ENCODE measurements at regions not wholly inside any gene's neighbourhood (a gene's known extent, or its start where the extent isn't known, plus 50 kb on each side); places are given as distances from the start of the nearest gene placed in this dataset.

DNA sequence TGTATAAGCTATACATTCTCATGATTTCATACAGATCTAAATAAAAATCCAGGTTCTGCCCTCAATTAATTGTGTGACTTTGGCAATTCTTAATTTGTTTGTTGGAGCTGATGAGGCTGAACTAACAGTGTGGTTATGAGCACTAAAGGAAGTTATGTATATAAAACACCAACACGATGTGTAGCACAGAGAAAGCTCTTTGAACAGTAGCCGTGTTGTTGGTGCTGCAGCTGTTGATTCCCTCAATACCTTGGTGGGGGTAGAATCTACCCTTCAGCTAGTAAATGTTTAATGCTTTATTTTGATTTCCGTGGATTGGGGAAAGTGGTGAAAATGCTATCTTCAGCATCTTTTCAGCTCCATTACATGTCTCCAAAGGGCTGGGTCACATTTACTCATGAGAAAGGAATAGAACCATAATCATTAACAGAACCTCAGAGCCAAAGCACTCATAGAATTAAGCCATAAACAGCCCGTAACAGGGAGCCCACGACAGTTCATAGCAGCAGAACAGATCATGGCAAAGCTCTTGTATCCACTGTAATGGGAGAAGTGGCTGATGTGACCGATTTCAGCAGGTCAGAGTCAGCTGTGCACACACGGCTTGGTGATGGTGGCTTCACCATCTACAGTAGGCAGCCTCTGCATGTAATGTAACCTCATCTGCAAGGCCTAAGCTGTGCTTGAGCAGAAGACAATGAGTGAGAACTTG is 332.7 kb downstream of the DIRAS2 start:
- CTCF ChIA-PET = interaction anchor here (0.7 to 1.0 kb wide), 2 partner anchors 12 to 383 kb away, joined by 3 to 5 read pairs; no protein-coding TSS in a partner anchor
- no peak overlapping the region for H3K4me3 Mint-ChIP-seq
- H3K36me3 Mint-ChIP-seq = no peaks in the 10 kb centered on the region
- peaks cover 17% of the 10 kb centered on the region for H3K27me3 Mint-ChIP-seq
- no peaks in the 10 kb centered on the region for H3K4me1 Mint-ChIP-seq
- ATAC-seq (no peak), DNase-seq (no peak)
- H3K27ac Mint-ChIP-seq = no peak overlapping the region
- no peaks in the 10 kb centered on the region for H3K9me3 Mint-ChIP-seq (ENCODE audit: low read depth)

DNA sequence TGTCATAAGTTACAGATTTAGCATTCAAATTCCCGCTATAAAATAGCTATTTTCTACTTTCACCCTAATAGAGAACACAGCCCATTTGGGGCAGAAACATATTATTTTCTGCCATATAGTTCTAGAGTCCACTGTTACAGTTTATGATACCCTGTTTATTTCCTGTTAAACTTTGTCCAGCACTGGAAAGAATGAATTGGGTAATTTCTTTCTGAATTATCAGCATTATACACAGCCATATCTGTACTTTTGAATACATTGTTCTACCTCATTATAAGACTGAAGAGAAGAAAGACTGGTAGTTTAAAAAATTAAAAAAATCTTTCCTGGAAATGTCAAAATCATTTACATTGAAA is 332.1 kb downstream of the DIRAS2 start:
- Mint-ChIP-seq H3K36me3 (no peaks in the 10 kb centered on the region), H3K4me1 (no peaks in the 10 kb centered on the region), H3K27ac (no peak overlapping the region), H3K4me3 (no peak overlapping the region), H3K27me3 (peaks cover 16% of the 10 kb centered on the region), H3K9me3 (ENCODE audit: low read depth) (no peaks in the 10 kb centered on the region)
- ATAC-seq = no peak
- no peak for DNase-seq
- CTCF ChIA-PET = no interaction called here

DNA sequence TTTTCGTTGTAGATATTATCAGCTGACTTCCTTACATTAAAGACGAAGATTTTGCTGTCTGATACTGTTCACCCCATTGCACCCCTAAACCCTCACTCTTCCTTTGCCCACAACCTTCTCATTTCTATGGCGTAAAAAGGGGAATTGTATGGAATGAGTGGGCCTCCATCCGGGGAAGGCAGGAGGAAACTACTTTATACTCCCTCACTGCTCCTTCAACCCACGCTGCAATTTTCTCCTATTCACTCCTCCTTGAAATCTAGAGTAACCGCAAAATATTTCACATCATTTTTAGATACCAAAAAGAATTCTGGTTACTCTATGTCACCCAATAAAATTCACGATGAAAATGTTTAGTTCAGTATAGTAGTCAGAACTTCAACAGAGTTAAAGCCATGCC is 330.8 kb downstream of the DIRAS2 start:
- CTCF ChIA-PET = no interaction called here
- ATAC-seq (no peak), DNase-seq (no peak)
- no peak overlapping the region for H3K27ac Mint-ChIP-seq
- H3K36me3 Mint-ChIP-seq = no peaks in the 10 kb centered on the region
- H3K27me3 Mint-ChIP-seq = peaks cover 16% of the 10 kb centered on the region
- no peaks in the 10 kb centered on the region for H3K4me1 Mint-ChIP-seq
- no peaks in the 10 kb centered on the region for H3K9me3 Mint-ChIP-seq (ENCODE audit: low read depth)
- H3K4me3 Mint-ChIP-seq = no peak overlapping the region

DNA sequence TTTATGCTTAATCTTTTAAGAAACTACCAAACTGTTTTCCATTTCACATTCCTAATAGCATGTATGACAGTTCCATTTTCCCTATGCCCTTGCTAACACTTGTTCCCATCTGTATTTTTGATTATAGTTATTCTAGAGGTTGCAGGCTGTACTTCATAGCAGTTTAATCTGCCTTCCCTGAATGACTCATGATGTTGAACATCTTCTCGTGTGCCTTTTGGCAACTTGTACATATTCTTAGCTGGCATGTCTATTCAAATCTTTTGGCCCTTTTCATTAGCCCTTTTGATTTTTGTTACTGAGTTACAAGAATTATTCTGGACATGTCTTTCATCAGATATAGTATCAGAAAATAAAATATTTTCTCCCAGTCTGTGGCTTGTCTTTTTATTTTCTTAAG is 320.3 kb downstream of the DIRAS2 start:
- Mint-ChIP-seq H3K4me1 (no peaks in the 10 kb centered on the region), H3K4me3 (no peak overlapping the region), H3K9me3 (ENCODE audit: low read depth) (no peaks in the 10 kb centered on the region), H3K27ac (no peak overlapping the region), H3K36me3 (no peaks in the 10 kb centered on the region), H3K27me3 (peaks cover 10% of the 10 kb centered on the region)
- ATAC-seq = no peak
- CTCF ChIA-PET = no interaction called here
- no peak for DNase-seq

DNA sequence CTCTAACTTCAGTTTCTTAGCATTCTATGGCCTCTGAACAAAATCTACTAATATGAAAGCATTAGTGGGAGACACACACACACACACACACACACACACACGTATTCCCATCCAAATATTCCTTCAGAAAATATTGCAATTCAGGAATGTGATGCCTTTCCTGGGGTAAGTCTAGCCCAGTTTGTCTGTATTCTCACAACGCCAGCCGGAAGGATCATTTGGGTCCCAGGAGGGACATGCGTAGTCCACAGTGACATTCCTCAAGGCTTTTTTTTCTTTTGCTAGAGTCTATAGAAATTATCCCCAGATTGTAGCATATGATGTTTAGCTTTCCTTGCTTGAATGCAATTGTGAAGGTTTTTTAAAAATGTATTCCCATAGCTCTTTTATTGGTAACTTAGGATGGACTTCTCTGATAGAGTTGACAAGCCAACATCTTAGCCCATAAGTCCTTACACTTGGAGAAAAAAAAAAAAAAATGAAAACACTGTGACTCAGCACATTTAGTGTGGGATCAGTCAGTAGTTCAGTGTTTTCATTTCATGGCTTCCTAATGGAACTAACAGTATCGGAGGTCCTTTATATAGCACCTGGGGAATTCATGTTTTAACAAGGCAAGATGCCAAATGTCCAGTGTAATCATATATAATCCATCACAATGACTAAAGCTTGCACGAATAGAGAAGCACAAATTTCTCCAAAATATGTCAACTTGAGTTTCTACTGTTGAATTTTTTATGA is 316.5 kb downstream of the DIRAS2 start:
- no peak for DNase-seq
- no peak for ATAC-seq
- Mint-ChIP-seq H3K9me3 (ENCODE audit: low read depth) (no peaks in the 10 kb centered on the region), H3K27me3 (peaks cover 15% of the 10 kb centered on the region), H3K4me1 (no peaks in the 10 kb centered on the region), H3K4me3 (no peak overlapping the region), H3K36me3 (no peaks in the 10 kb centered on the region), H3K27ac (no peak overlapping the region)
- CTCF ChIA-PET = interaction anchor here (0.7 kb wide), 1 partner anchor 42 kb away, joined by 3 read pairs; no protein-coding TSS in a partner anchor

DNA sequence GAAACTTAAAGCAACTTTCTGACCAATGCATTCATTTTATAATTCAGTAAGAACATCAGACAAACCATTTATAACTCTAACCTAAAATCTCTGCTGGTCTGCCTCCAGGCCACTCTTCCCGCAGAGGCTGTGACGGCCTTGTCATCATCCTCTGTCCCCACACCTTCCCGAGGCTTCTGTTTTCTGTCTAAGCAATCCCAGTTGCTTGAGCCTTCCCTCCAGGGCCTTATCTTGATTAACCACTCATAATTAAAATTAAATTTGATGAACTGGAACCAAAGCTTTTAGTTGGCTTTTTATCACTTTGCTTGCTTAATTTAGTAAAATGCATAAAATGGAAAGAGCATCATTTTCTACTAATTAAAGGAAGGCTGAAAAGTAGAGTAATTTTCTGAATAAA is 312.4 kb downstream of the DIRAS2 start:
- no peaks in the 10 kb centered on the region for H3K9me3 Mint-ChIP-seq (ENCODE audit: low read depth)
- no peak for ATAC-seq
- CTCF ChIA-PET = no interaction called here
- peaks cover 27% of the 10 kb centered on the region for H3K27me3 Mint-ChIP-seq
- no peak overlapping the region for H3K4me3 Mint-ChIP-seq
- no peak overlapping the region for H3K27ac Mint-ChIP-seq
- no peaks in the 10 kb centered on the region for H3K4me1 Mint-ChIP-seq
- DNase-seq = no peak
- no peaks in the 10 kb centered on the region for H3K36me3 Mint-ChIP-seq

DNA sequence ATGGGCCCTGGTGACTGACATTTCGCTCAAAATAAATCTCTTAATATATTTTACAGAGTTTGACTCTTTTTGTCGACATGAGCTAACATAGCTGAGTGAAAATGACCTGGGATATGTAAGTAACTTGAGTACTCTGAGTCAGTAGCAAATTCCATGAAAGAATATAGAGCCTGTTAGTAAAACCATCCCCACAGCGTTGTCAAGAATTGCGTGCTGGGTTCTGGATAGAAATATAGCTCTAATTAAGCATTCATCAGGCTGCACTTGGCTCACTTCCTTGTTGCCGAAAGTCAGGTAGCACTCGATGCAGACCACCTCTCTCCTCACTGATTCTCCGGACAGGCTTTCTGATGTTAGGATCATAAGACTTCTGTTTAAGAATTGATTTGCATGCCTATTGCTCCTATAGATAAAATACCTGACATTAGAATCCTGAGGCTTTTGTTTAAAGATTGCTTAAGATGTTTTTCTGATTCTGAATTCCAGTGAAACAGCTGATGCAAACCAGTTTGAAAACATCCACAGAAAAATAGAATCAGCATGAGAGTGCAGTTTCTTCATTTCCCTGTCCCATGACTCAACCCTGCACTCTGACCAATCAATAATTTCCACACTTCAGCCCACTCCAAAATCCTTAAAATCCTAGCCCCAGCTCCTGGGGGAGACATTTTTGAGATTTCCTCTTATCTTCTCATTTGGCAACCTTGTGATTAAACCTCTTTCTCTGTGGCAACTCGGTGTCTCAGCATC is 310.6 kb downstream of the DIRAS2 start:
- no peaks in the 10 kb centered on the region for H3K36me3 Mint-ChIP-seq

DNA sequence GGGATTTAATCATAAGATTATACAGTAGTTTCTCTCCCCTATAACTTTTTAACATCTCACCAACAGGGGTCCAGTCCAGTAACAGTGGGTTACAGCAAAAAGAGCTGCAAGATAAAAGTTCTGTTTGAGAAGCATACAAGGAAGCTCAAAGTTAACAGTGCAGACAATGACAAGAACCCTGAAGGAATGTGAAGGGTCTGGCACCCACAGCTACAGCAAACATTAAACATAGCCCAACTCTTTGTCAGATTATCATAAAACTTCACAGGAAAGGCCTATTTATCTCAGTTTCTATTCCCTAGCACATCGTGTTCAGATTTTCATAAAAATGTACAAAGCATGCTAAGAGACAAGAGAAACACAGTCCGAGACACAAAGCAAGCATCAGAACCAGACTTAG is 309.4 kb downstream of the DIRAS2 start:
- ATAC-seq (no peak), DNase-seq (no peak)
- Mint-ChIP-seq H3K27ac (no peak overlapping the region), H3K9me3 (ENCODE audit: low read depth) (no peaks in the 10 kb centered on the region), H3K4me3 (no peak overlapping the region), H3K36me3 (no peaks in the 10 kb centered on the region), H3K4me1 (no peaks in the 10 kb centered on the region), H3K27me3 (peaks cover 26% of the 10 kb centered on the region)
- CTCF ChIA-PET = no interaction called here

More for the DNA sequence above, 310.6 kb downstream of the DIRAS2 start:
- peaks cover 32% of the 10 kb centered on the region for H3K27me3 Mint-ChIP-seq
- H3K4me1 Mint-ChIP-seq = no peaks in the 10 kb centered on the region
- CTCF ChIA-PET = no interaction called here
- H3K9me3 Mint-ChIP-seq (ENCODE audit: low read depth) = no peaks in the 10 kb centered on the region
- DNase-seq (no peak), ATAC-seq (no peak)
- H3K27ac Mint-ChIP-seq = no peak overlapping the region
- H3K4me3 Mint-ChIP-seq = no peak overlapping the region

DNA sequence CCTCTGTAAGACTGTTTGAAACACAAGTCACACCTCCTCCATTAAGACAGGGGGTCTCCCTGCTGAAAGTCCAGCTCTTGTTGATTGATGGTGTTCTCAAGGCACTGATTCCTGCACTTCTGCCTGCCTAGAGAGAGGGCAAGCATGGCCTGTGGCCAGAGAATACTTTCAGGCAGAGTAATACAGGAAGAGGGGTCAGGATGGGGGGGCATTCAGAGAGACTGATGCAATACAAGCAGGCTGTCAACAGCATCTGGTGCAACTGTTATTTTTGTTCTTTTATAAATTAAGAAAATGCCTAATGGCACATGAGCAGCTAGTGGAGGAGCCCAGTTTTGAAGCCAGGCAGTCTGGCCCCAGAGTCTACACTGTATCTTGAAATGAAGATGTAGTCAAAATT is 302.2 kb downstream of the DIRAS2 start:
- Mint-ChIP-seq H3K4me3 (no peak overlapping the region), H3K4me1 (no peaks in the 10 kb centered on the region), H3K27me3 (peaks cover 9% of the 10 kb centered on the region), H3K27ac (no peak overlapping the region), H3K9me3 (ENCODE audit: low read depth) (no peaks in the 10 kb centered on the region), H3K36me3 (no peaks in the 10 kb centered on the region)
- CTCF ChIA-PET = no interaction called here
- DNase-seq (no peak), ATAC-seq (no peak)

DNA sequence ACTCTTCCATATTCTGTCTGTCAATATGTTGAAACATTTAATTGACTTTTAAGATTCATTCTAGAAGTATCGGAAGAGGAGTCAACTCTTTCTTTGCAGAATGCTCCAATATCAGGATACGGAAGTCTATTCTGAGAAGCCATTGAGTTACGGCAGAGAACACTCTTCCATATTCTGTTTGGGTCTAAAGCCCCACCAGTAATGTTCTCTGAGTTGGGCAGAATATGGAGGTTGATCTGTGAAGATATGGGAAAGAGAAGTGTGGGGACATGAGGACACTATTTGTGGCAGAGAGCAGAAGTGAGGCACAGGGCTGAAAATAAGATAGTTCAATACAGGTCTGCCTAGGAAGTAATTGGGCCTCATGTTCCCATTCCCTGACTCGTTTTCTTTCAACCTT is 300.0 kb downstream of the DIRAS2 start:
- H3K27me3 Mint-ChIP-seq = peaks cover 8% of the 10 kb centered on the region
- DNase-seq (no peak), ATAC-seq (no peak)
- no peak overlapping the region for H3K27ac Mint-ChIP-seq
- no peaks in the 10 kb centered on the region for H3K36me3 Mint-ChIP-seq
- no peak overlapping the region for H3K4me3 Mint-ChIP-seq
- H3K9me3 Mint-ChIP-seq (ENCODE audit: low read depth) = no peaks in the 10 kb centered on the region
- H3K4me1 Mint-ChIP-seq = no peaks in the 10 kb centered on the region
- CTCF ChIA-PET = no interaction called here

DNA sequence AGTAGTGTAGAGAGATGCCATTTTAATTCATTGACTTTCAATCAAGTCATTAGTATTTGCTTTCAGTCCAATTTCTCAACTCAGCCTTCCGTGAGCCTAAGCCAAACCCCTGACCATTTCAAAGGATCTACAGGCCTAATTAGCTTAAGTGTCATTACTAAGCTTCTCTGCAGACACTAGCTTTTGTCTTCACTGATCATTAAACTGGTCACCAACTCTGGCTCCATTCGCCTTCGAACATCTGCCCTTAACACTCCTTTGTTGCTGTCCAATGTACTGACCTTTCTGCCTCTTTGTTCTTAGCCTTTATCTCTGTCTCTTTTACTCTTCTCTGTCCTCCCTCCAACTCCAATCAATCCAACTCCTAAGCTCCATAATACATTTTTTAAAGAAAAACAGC is 299.3 kb downstream of the DIRAS2 start:
- ATAC-seq (no peak), DNase-seq (no peak)
- H3K27ac Mint-ChIP-seq = no peak overlapping the region
- H3K4me1 Mint-ChIP-seq = no peaks in the 10 kb centered on the region
- H3K4me3 Mint-ChIP-seq = no peak overlapping the region
- no peaks in the 10 kb centered on the region for H3K36me3 Mint-ChIP-seq
- H3K9me3 Mint-ChIP-seq (ENCODE audit: low read depth) = no peaks in the 10 kb centered on the region
- peaks cover 13% of the 10 kb centered on the region for H3K27me3 Mint-ChIP-seq
- CTCF ChIA-PET = no interaction called here

DNA sequence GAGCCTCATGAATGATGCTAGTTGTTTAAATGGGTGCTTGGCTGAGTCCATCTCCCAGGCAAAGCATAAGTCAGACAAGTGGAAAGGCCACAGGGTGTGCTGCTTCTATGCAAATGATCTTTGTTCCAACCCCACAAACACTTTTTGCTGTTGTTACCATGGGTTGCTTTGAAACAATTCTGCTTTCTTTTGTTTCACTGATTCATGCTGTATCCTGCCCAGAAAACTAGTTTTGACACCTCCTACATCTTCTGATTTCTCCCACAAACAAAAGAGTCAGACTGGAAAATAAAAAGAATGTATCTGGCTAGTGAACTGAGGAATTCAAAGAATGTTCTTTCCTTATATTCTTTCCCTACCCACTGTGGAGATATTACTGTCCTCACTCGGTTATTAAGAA is 298.6 kb downstream of the DIRAS2 start:
- H3K4me3 Mint-ChIP-seq = no peak overlapping the region
- no peak overlapping the region for H3K27ac Mint-ChIP-seq
- peaks cover 13% of the 10 kb centered on the region for H3K27me3 Mint-ChIP-seq
- CTCF ChIA-PET = no interaction called here
- DNase-seq = no peak
- no peak for ATAC-seq
- H3K9me3 Mint-ChIP-seq (ENCODE audit: low read depth) = no peaks in the 10 kb centered on the region
- H3K36me3 Mint-ChIP-seq = no peaks in the 10 kb centered on the region
- H3K4me1 Mint-ChIP-seq = no peaks in the 10 kb centered on the region

DNA sequence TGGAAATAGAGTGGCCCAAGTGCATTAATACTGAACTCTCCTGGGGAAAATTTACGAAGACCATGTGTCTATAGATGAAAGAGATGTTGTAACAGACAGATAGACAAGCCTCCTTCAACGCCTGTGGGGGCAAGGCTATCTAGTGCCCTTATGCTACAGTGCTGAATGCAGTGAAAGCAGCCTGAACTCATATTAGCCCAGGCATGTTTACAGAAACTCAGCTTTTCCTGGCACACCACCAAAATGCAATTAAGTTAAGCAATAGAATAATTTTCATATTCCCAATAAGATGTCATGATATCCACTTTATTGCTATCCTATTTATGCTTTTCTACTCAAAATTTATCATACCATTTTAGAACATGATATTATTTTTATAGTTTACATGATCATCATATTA is 277.0 kb downstream of the DIRAS2 start:
- no peaks in the 10 kb centered on the region for H3K9me3 Mint-ChIP-seq (ENCODE audit: low read depth)
- H3K4me3 Mint-ChIP-seq = no peak overlapping the region
- CTCF ChIA-PET = no interaction called here
- peaks cover 18% of the 10 kb centered on the region for H3K27me3 Mint-ChIP-seq
- no peak for ATAC-seq
- no peaks in the 10 kb centered on the region for H3K36me3 Mint-ChIP-seq
- no peaks in the 10 kb centered on the region for H3K4me1 Mint-ChIP-seq
- H3K27ac Mint-ChIP-seq = no peak overlapping the region
- no peak for DNase-seq

DNA sequence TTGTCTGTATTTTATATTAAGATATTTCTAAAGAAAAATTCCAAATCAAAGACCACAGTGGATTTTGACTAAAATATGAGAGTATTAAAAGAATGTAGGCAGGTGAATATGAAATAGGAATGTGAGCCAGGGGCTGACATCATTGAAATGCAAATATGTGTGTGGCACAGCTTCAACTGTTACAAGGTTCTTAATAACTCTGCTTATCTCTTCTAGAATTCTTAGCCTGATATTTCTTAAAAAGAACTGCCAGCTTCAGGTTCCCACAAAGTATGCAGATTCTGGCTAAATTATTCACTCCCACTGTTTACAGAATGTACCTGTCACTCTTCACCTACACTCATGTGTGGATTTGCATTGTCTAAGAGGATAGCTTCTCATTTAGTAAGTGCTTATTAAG is 274.4 kb downstream of the DIRAS2 start:
- peaks cover 26% of the 10 kb centered on the region for H3K27me3 Mint-ChIP-seq
- no peaks in the 10 kb centered on the region for H3K36me3 Mint-ChIP-seq
- CTCF ChIA-PET = no interaction called here
- DNase-seq (no peak), ATAC-seq (no peak)
- no peak overlapping the region for H3K4me3 Mint-ChIP-seq
- no peak overlapping the region for H3K27ac Mint-ChIP-seq
- no peaks in the 10 kb centered on the region for H3K4me1 Mint-ChIP-seq
- H3K9me3 Mint-ChIP-seq (ENCODE audit: low read depth) = no peaks in the 10 kb centered on the region
